Vagina (tissue), 2 donors: ENCODE measurements at regions not wholly inside any gene's neighbourhood (a gene's known extent, or its start where the extent isn't known, plus 50 kb on each side); places are given as distances from the start of the nearest gene placed in this dataset.

Experiments used
- POLR2A ChIP-seq, 2 donors: fragments of 450-650 bp; IDR thresholded peaks; one replicate each; pipeline ENCODE4 v1.6.1; 2017; ENCODE audit warnings: antibody characterized with exemption in 2 of 2, mild to moderate bottlenecking in 2 of 2, moderate library complexity in 2 of 2
- TF ChIP-seq, protein P1 (sequence below), 3 experiments: fragments of 450-650 bp in 2 of 3; fragments of 200-600 bp in 1 of 3; sonication (generic) in 1 of 3; IDR thresholded peaks; one replicate each; pipeline ENCODE4 v1.5.1; 2017 to 2019; ENCODE audit warnings: antibody characterized with exemption in 3 of 3, mild to moderate bottlenecking in 2 of 3, moderate library complexity in 2 of 3

DNA sequence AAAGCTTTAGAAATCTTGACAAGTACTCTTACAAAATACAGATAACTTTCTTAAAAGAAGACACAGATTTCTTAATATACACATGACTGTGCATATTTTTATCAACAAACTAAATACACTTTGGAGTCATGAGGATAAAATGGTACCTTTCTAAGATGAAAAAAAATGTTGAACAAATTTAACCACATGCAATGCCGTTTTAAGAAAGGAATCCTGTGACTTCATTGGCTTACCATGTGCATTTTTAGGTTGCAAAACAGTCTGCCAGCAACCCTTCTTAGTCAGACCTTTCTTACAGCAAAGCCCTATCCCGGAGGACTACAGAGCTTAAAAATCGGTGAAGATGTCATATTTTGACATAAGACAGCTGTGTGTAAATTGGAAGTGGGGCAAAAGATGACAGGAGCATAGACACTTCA, 51.7 kb downstream of the GASK1B start:
- TF ChIP-seq, protein P1, sequence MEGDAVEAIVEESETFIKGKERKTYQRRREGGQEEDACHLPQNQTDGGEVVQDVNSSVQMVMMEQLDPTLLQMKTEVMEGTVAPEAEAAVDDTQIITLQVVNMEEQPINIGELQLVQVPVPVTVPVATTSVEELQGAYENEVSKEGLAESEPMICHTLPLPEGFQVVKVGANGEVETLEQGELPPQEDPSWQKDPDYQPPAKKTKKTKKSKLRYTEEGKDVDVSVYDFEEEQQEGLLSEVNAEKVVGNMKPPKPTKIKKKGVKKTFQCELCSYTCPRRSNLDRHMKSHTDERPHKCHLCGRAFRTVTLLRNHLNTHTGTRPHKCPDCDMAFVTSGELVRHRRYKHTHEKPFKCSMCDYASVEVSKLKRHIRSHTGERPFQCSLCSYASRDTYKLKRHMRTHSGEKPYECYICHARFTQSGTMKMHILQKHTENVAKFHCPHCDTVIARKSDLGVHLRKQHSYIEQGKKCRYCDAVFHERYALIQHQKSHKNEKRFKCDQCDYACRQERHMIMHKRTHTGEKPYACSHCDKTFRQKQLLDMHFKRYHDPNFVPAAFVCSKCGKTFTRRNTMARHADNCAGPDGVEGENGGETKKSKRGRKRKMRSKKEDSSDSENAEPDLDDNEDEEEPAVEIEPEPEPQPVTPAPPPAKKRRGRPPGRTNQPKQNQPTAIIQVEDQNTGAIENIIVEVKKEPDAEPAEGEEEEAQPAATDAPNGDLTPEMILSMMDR (IDR thresholded peaks at IDR 0.05): no peak
- TF ChIP-seq POLR2A (IDR thresholded peaks at IDR 0.05): no peak
